ENCODE measurements at regions not wholly inside any gene's neighbourhood (a gene's known extent, or its start where the extent isn't known, plus 50 kb on each side); places are given as distances from the start of the nearest gene placed in this dataset.

- TF ChIP-seq, protein P1, sequence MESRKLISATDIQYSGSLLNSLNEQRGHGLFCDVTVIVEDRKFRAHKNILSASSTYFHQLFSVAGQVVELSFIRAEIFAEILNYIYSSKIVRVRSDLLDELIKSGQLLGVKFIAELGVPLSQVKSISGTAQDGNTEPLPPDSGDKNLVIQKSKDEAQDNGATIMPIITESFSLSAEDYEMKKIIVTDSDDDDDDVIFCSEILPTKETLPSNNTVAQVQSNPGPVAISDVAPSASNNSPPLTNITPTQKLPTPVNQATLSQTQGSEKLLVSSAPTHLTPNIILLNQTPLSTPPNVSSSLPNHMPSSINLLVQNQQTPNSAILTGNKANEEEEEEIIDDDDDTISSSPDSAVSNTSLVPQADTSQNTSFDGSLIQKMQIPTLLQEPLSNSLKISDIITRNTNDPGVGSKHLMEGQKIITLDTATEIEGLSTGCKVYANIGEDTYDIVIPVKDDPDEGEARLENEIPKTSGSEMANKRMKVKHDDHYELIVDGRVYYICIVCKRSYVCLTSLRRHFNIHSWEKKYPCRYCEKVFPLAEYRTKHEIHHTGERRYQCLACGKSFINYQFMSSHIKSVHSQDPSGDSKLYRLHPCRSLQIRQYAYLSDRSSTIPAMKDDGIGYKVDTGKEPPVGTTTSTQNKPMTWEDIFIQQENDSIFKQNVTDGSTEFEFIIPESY (IDR thresholded peaks at IDR 0.05), result no peak
- TF ChIP-seq SP1 (IDR thresholded peaks at IDR 0.05), result no peak
- no peak for TF ChIP-seq RXRA (IDR thresholded peaks at IDR 0.05)
- TF ChIP-seq FOXA2 (IDR thresholded peaks at IDR 0.05), result no peak
- no peak for TF ChIP-seq GABPA (IDR thresholded peaks at IDR 0.05 in 1 of 2, conservative IDR thresholded peaks at IDR 0.05 in 1 of 2)
- TF ChIP-seq, protein P2, sequence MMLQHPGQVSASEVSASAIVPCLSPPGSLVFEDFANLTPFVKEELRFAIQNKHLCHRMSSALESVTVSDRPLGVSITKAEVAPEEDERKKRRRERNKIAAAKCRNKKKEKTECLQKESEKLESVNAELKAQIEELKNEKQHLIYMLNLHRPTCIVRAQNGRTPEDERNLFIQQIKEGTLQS (IDR thresholded peaks at IDR 0.05), result no peak
- TF ChIP-seq JUND (IDR thresholded peaks at IDR 0.05), result no peak
These were observed 277.5 kb downstream of the PLK2 start (continued) for GRCh38 chr5:58182287-58182841.

DNA sequence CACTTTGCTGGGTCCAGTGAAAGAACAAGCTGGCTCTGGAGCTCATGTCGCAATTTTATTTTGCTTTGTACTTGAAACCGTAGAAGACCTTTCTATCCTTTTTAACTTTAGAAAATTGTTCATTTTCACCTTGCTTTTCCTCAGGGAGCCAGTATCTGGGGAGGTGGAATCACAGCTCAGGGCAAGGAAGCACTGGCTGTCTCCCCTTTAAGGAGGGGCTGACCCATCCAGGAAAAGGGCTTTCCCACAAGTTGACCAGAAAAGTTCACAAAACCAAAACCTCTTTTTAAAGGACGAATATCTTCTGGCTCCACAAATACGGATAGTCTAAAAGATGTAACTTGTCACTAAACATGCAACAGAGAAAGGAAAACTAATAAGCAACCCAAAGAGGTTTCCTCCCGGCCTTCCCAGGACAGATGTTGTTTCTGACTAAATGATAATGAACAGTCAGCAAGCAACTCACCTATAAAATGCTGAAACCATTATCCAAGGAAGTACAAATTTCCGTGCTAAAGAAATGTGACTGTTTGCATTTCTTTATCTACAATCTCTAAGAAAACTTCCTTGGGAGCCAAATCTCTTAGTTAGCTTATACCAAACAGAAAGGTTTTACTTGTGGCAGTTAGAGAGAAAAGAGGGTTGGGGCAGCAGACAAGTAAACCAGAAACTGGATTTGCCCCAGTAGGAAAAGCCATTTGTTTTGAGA is 278.2 kb downstream of the PLK2 start:
- Histone ChIP-seq H3K9ac (ENCODE audit: low read depth in 1 of 2, low read length in 2 of 2) (no peak overlapping the region), H3K36me3 (ENCODE audit: control insufficient read depth in 4 of 4, insufficient read depth in 3 of 4, low read depth in 1 of 4, low read length in 3 of 4) (no peaks in the 10 kb centered on the region), H3K4me3 (ENCODE audit: low read depth in 1 of 3, low read length in 3 of 3) (no peak overlapping the region), H3K9me3 (ENCODE audit: control insufficient read depth in 4 of 4, low read length in 3 of 4) (no peaks in the 10 kb centered on the region), H3K27me3 (ENCODE audit: control insufficient read depth in 4 of 4, insufficient read depth in 4 of 4, low read length in 3 of 4) (no peaks in the 10 kb centered on the region), H3K27ac (ENCODE audit: low read depth in 1 of 2, low read length in 2 of 2) (no peak overlapping the region), H3K4me1 (ENCODE audit: control insufficient read depth in 4 of 4, insufficient read depth in 4 of 4, low read length in 3 of 4) (no peaks in the 10 kb centered on the region)
- no peak for DNase-seq (ENCODE audit: low spot score)
- 48% methylated on average over 6 of the region's 6 CpGs for WGBS
- TF ChIP-seq YY1 (IDR thresholded peaks at IDR 0.05) (no peak), CTCF (IDR thresholded peaks at IDR 0.05; ENCODE audit: low read depth, low read length, missing input control) (no peak), FOXA2 (IDR thresholded peaks at IDR 0.05) (no peak), HNF4A (conservative IDR thresholded peaks at IDR 0.05) (no peak), FOXA1 (IDR thresholded peaks at IDR 0.05) (no peak), EGR1 (IDR thresholded peaks at IDR 0.05; ENCODE audit: low read depth in 2 of 2) (no peak), TAF1 (conservative IDR thresholded peaks at IDR 0.05) (no peak)

DNA sequence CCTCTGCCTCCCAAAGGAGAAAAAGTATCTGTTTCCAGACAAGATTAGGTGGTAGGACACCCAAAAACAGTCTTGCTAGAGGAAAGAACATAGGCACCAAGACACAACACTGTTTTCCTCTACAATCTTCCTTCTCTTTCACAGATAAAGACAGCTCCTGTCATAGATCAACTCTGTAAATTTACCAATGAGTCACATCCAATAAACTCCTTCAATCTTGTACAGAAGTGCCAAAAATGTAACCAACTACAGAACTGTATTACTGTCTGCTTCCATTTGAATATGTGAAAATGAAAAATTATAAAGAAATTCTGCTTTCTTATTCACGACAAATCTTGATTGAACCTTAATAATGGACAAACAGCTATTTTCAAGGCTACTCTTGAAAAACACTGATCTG is 286.9 kb downstream of the PLK2 start:
- no peak overlapping the region for H3K9ac ChIP-seq (ENCODE audit: low read depth in 1 of 2, low read length in 2 of 2)
- 87% methylated on average over 1 of the region's 1 CpG for WGBS
- no peaks in the 10 kb centered on the region for H3K9me3 ChIP-seq (ENCODE audit: control insufficient read depth in 4 of 4, low read length in 3 of 4)
- H3K4me3 ChIP-seq (ENCODE audit: low read depth in 1 of 3, low read length in 3 of 3), result no peak overlapping the region
- H3K4me1 ChIP-seq (ENCODE audit: control insufficient read depth in 4 of 4, insufficient read depth in 4 of 4, low read length in 3 of 4), result peaks cover 0 to 1% (median 0%) of the 10 kb centered on the region in 4 donors
- DNase-seq (ENCODE audit: low spot score), result no peak
- no peak overlapping the region for H3K27ac ChIP-seq (ENCODE audit: low read depth in 1 of 2, low read length in 2 of 2)
- no peaks in the 10 kb centered on the region for H3K36me3 ChIP-seq (ENCODE audit: control insufficient read depth in 4 of 4, insufficient read depth in 3 of 4, low read depth in 1 of 4, low read length in 3 of 4)
- H3K27me3 ChIP-seq (ENCODE audit: control insufficient read depth in 4 of 4, insufficient read depth in 4 of 4, low read length in 3 of 4), result no peaks in the 10 kb centered on the region
- TF ChIP-seq, protein P1 (IDR thresholded peaks at IDR 0.05), result no peak
- TF ChIP-seq FOXA2 (IDR thresholded peaks at IDR 0.05), result no peak
- TF ChIP-seq HNF4A (conservative IDR thresholded peaks at IDR 0.05), result no peak
- TF ChIP-seq REST (IDR thresholded peaks at IDR 0.05), result no peak
- no peak for TF ChIP-seq HNF4G (IDR thresholded peaks at IDR 0.05)
- TF ChIP-seq, protein P3, sequence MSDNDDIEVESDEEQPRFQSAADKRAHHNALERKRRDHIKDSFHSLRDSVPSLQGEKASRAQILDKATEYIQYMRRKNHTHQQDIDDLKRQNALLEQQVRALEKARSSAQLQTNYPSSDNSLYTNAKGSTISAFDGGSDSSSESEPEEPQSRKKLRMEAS (IDR thresholded peaks at IDR 0.05), result no peak
- TF ChIP-seq NR2F2 (IDR thresholded peaks at IDR 0.05), result no peak
- no peak for TF ChIP-seq RAD21 (IDR thresholded peaks at IDR 0.05)
- TF ChIP-seq, protein P2 (IDR thresholded peaks at IDR 0.05), result no peak
- TF ChIP-seq FOXA1 (IDR thresholded peaks at IDR 0.05), result no peak
- TF ChIP-seq SP1 (IDR thresholded peaks at IDR 0.05), result no peak
- TF ChIP-seq YY1 (IDR thresholded peaks at IDR 0.05), result no peak
- no peak for TF ChIP-seq EGR1 (IDR thresholded peaks at IDR 0.05; ENCODE audit: low read depth in 2 of 2)
- no peak for TF ChIP-seq GABPA (IDR thresholded peaks at IDR 0.05 in 1 of 2, conservative IDR thresholded peaks at IDR 0.05 in 1 of 2)
- TF ChIP-seq RXRA (IDR thresholded peaks at IDR 0.05), result no peak

Data from liver (tissue), 8 donors.